ENCODE measurements at regions not wholly inside any gene's neighbourhood (a gene's known extent, or its start where the extent isn't known, plus 50 kb on each side); places are given as distances from the start of the nearest gene placed in this dataset.

DNA sequence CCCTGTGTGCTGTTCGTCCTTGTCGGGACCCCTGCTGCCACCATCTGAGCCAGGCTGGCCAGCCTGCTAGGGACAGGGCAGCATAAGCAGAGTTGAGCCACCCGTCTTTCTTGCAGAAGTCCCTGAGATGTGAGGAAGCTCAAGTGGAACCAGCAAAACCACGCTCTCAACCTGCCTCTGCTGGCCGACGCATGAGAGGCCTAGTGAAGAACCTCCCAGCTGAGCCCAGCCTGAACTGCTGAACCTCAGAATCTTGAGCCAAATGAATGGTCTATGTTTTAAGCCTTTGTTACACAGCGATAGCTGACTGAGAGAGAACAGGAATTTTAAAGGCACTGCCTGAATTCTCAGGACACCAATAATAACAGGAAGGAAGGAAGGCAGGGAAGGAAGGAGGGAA, 98.9 kb upstream of the ADRA2C start:
- H3K27me3 ChIP-seq (ENCODE audit: control insufficient read depth, insufficient read depth, low read length), result no peaks in the 10 kb centered on the region
- TF ChIP-seq, protein P1, sequence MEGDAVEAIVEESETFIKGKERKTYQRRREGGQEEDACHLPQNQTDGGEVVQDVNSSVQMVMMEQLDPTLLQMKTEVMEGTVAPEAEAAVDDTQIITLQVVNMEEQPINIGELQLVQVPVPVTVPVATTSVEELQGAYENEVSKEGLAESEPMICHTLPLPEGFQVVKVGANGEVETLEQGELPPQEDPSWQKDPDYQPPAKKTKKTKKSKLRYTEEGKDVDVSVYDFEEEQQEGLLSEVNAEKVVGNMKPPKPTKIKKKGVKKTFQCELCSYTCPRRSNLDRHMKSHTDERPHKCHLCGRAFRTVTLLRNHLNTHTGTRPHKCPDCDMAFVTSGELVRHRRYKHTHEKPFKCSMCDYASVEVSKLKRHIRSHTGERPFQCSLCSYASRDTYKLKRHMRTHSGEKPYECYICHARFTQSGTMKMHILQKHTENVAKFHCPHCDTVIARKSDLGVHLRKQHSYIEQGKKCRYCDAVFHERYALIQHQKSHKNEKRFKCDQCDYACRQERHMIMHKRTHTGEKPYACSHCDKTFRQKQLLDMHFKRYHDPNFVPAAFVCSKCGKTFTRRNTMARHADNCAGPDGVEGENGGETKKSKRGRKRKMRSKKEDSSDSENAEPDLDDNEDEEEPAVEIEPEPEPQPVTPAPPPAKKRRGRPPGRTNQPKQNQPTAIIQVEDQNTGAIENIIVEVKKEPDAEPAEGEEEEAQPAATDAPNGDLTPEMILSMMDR (IDR thresholded peaks at IDR 0.05; ENCODE audit: insufficient read depth, low read length, severe bottlenecking), result no peak
- FAIRE-seq, result no peak

DNA sequence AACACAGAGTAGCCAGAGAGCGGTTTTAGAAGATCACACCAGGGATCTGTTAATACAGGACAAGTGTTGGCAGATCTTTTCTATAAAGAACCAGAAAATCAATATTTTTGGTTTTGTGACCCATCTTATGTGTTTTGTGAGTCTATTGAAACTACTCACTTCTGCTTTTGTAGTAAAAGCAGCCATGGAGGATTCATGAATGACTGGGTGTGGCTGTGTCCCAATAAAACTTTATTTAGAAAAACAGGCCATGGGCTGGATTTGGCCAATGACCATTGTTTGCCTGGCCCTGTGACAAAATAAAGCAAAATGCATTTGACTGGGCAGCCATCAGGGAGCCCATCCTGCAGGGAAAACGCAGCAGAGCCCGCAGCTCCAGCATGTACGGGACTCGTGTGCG, 99.9 kb upstream of the ADRA2C start:
- no peaks in the 10 kb centered on the region for H3K27me3 ChIP-seq (ENCODE audit: control insufficient read depth, insufficient read depth, low read length)
- FAIRE-seq (no peak), DNase-seq (ENCODE audit: low read depth) (no peak)
- H3K4me3 ChIP-seq (ENCODE audit: low read depth, low read length), result no peak overlapping the region
- TF ChIP-seq, protein P1 (IDR thresholded peaks at IDR 0.05; ENCODE audit: insufficient read depth, low read length, severe bottlenecking), result no peak
- H3K36me3 ChIP-seq (ENCODE audit: control insufficient read depth, insufficient read depth, low read length), result no peaks in the 10 kb centered on the region

More for the DNA sequence above, 98.9 kb upstream of the ADRA2C start:
- DNase-seq (ENCODE audit: low read depth), result no peak
- Histone ChIP-seq H3K36me3 (ENCODE audit: control insufficient read depth, insufficient read depth, low read length) (no peaks in the 10 kb centered on the region), H3K4me3 (ENCODE audit: low read depth, low read length) (no peak overlapping the region)

DNA sequence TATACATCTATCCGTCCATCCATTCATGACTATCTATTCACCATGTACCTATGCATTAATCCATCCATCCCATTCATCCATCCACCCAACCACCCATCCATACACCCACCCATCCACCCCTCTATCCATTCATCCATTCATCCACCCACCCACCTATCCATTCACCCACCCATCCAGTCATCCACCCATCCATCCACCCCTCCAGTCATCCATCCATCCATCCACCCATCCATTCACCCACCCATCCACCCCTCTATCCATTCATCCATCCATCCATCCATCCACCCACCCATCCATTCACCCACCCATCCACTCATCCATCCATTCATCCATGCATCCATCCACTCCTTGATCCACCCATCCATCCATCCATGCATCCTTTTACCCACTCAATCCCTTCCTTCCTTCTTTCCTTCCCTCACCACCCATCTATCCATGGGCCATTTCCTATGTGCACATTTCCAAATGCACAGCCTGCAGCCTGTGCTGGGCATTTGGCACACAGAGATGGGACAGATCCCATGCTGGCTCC, 100.8 kb upstream of the ADRA2C start:
- H3K4me3 ChIP-seq (ENCODE audit: low read depth, low read length), result no peak overlapping the region
- H3K27me3 ChIP-seq (ENCODE audit: control insufficient read depth, insufficient read depth, low read length), result no peaks in the 10 kb centered on the region
- TF ChIP-seq, protein P1 (IDR thresholded peaks at IDR 0.05; ENCODE audit: insufficient read depth, low read length, severe bottlenecking), result no peak
- no peaks in the 10 kb centered on the region for H3K36me3 ChIP-seq (ENCODE audit: control insufficient read depth, insufficient read depth, low read length)
- FAIRE-seq, result no peak
- DNase-seq (ENCODE audit: low read depth), result no peak

DNA sequence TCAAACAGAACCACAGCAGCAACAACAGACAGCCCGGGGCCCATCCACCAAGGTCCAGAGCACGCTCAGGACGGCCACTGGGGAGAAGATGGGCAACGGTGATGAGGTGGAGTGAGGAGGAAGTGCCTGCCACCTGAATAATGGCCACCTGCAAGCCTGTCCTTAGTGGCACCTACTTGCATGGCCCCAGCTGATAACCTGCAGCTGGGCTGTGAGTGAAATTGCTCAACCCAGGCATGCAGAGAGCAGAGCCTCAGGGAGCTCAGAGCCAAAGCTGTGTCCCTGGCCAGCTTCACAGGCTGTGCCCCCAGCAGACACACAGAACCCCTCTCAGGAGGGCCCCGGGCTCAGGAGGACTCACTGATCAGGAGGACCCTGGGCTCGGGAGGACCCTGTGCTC, 102.4 kb upstream of the ADRA2C start:
- Histone ChIP-seq H3K4me3 (ENCODE audit: low read depth, low read length) (no peak overlapping the region), H3K27me3 (ENCODE audit: control insufficient read depth, insufficient read depth, low read length) (no peaks in the 10 kb centered on the region), H3K36me3 (ENCODE audit: control insufficient read depth, insufficient read depth, low read length) (no peaks in the 10 kb centered on the region)
- DNase-seq (ENCODE audit: low read depth) (no peak), FAIRE-seq (no peak)
- TF ChIP-seq, protein P1 (IDR thresholded peaks at IDR 0.05; ENCODE audit: insufficient read depth, low read length, severe bottlenecking), result no peak

DNA sequence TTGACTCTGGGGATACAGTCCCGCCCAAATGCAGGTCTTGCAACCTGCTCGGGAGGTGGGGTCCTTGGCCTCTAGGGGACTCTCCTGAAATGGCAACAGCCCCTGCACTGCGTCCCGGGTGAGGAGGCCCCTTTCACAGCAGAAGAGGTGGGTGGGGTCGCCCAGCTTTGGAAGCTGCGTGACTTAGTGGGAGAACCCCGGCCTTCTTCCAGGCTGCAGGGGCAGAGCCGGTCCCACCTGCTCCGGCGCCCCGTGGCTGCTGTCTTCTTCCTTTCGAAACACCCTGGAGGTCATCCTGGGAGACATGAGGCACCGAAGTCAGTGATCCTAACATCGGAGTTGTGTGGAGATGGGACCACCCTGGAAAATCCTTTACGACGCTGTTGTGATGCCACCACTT, 103.7 kb upstream of the ADRA2C start:
- TF ChIP-seq, protein P1 (IDR thresholded peaks at IDR 0.05; ENCODE audit: insufficient read depth, low read length, severe bottlenecking), result no peak
- DNase-seq (ENCODE audit: low read depth), result no peak
- H3K27me3 ChIP-seq (ENCODE audit: control insufficient read depth, insufficient read depth, low read length), result no peaks in the 10 kb centered on the region
- no peaks in the 10 kb centered on the region for H3K36me3 ChIP-seq (ENCODE audit: control insufficient read depth, insufficient read depth, low read length)
- FAIRE-seq, result no peak
- no peak overlapping the region for H3K4me3 ChIP-seq (ENCODE audit: low read depth, low read length)

DNA sequence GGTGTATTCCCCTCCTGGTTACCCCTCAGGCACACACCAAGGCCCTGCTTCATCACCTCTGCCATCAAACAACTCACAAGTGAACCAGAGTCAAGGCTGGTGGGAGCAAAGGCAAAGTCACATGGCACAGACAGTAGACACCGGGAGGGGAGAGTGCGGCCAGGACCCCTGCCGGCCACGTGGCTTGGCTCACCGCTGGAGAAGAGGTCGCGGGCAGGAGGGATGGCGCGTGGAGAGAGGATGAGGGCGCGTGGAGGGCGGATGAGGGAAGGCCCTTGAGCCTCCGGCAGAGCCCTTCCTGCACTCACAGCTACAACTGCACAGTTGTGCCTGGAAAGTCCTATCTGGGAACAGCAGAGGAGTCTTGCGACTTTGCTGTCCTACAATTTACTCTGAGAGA, 104.2 kb upstream of the ADRA2C start:
- no peak for FAIRE-seq
- no peak for DNase-seq (ENCODE audit: low read depth)
- no peaks in the 10 kb centered on the region for H3K27me3 ChIP-seq (ENCODE audit: control insufficient read depth, insufficient read depth, low read length)
- no peak overlapping the region for H3K4me3 ChIP-seq (ENCODE audit: low read depth, low read length)
- H3K36me3 ChIP-seq (ENCODE audit: control insufficient read depth, insufficient read depth, low read length), result no peaks in the 10 kb centered on the region
- TF ChIP-seq, protein P1 (IDR thresholded peaks at IDR 0.05; ENCODE audit: insufficient read depth, low read length, severe bottlenecking), result no peak

Measured in bronchial epithelial cell (primary cell).